ENCODE measurements at regions not wholly inside any gene's neighbourhood (a gene's known extent, or its start where the extent isn't known, plus 50 kb on each side); places are given as distances from the start of the nearest gene placed in this dataset.

GRCh38 chr6:130677312-130677711 is 149.9 kb upstream of the SMLR1 start:
- TF ChIP-seq CTCF (IDR thresholded peaks at IDR 0.05): no peak
- TF ChIP-seq POLR2AphosphoS5 (IDR thresholded peaks at IDR 0.05; ENCODE audit: insufficient read depth in 1 of 2, low read depth in 1 of 2): no peak
- TF ChIP-seq POLR2A (IDR thresholded peaks at IDR 0.05): no peak
